Ishikawa (cell line): ENCODE measurements at regions not wholly inside any gene's neighbourhood (a gene's known extent, or its start where the extent isn't known, plus 50 kb on each side); places are given as distances from the start of the nearest gene placed in this dataset.

Experiments
- CEBPB ChIP-seq: IDR thresholded peaks from 2 replicates; pipeline ENCODE4 v1.6.1; 2012
- CREB1 ChIP-seq: IDR thresholded peaks from 2 replicates; pipeline ENCODE4 v1.6.1; 2012; ENCODE audit warnings: low read depth
- EGR1 ChIP-seq: IDR thresholded peaks from 2 replicates; pipeline ENCODE4 v1.6.1; 2012
- EP300 ChIP-seq: IDR thresholded peaks from 2 replicates; pipeline ENCODE4 v1.6.1; 2012; ENCODE audit warnings: borderline replicate concordance
- FOXM1 ChIP-seq: IDR thresholded peaks from 2 replicates; pipeline ENCODE4 v1.6.1; 2012; ENCODE audit warnings: low read depth, borderline replicate concordance
- NFIC ChIP-seq: IDR thresholded peaks from 2 replicates; pipeline ENCODE4 v1.6.1; 2012
- RAD21 ChIP-seq: IDR thresholded peaks from 2 replicates; pipeline ENCODE4 v1.6.1; 2012; ENCODE audit warnings: low read depth
- TAF1 ChIP-seq: IDR thresholded peaks from 2 replicates; pipeline ENCODE4 v1.6.1; 2012; ENCODE audit warnings: low read depth, mild to moderate bottlenecking
- TCF12 ChIP-seq: IDR thresholded peaks from 2 replicates; pipeline ENCODE4 v1.6.1; 2012; ENCODE audit warnings: low read depth
- TEAD4 ChIP-seq: IDR thresholded peaks from 2 replicates; pipeline ENCODE4 v1.6.1; 2012
- YY1 ChIP-seq: IDR thresholded peaks from 2 replicates; pipeline ENCODE4 v1.6.1; 2012; ENCODE audit warnings: low read depth
- ZBTB7A ChIP-seq: IDR thresholded peaks from 2 replicates; pipeline ENCODE4 v1.6.1; 2012; ENCODE audit warnings: low read depth
- TF ChIP-seq, protein P1 (sequence below): IDR thresholded peaks from 2 replicates; pipeline ENCODE4 v1.6.1; 2012
- TF ChIP-seq, protein P2 (sequence below): IDR thresholded peaks from 2 replicates; pipeline ENCODE4 v1.6.1; 2012; ENCODE audit warnings: low read depth, mild to moderate bottlenecking
- TF ChIP-seq, protein P3 (sequence below): IDR thresholded peaks from 2 replicates; pipeline ENCODE4 v1.6.1; 2012

DNA sequence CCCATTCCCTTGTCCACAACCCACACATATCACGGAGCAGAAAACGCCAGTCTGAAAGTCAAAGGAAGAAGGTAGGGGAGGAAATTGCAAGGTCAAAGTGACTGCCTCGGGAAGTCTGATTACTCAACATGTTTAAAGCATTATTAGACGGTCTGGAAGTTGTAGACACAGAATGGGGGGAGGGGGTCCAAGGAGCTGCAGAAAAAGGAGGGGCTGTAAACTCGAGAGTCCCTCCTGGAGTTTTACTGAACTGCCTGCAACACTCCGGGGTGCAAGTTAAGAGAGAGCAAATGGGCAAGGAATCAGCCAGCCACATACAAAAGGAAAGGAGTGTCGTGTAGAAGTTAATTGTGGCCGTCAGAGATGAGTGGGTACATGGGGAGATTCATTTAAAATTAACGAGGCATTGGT, 417.7 kb upstream of the JARID2 start:
- TF ChIP-seq FOXM1, result no peak
- TF ChIP-seq ZBTB7A, result no peak
- TF ChIP-seq, protein P1, sequence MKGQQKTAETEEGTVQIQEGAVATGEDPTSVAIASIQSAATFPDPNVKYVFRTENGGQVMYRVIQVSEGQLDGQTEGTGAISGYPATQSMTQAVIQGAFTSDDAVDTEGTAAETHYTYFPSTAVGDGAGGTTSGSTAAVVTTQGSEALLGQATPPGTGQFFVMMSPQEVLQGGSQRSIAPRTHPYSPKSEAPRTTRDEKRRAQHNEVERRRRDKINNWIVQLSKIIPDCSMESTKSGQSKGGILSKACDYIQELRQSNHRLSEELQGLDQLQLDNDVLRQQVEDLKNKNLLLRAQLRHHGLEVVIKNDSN, result no peak
- no peak for TF ChIP-seq RAD21
- TF ChIP-seq, protein P2, sequence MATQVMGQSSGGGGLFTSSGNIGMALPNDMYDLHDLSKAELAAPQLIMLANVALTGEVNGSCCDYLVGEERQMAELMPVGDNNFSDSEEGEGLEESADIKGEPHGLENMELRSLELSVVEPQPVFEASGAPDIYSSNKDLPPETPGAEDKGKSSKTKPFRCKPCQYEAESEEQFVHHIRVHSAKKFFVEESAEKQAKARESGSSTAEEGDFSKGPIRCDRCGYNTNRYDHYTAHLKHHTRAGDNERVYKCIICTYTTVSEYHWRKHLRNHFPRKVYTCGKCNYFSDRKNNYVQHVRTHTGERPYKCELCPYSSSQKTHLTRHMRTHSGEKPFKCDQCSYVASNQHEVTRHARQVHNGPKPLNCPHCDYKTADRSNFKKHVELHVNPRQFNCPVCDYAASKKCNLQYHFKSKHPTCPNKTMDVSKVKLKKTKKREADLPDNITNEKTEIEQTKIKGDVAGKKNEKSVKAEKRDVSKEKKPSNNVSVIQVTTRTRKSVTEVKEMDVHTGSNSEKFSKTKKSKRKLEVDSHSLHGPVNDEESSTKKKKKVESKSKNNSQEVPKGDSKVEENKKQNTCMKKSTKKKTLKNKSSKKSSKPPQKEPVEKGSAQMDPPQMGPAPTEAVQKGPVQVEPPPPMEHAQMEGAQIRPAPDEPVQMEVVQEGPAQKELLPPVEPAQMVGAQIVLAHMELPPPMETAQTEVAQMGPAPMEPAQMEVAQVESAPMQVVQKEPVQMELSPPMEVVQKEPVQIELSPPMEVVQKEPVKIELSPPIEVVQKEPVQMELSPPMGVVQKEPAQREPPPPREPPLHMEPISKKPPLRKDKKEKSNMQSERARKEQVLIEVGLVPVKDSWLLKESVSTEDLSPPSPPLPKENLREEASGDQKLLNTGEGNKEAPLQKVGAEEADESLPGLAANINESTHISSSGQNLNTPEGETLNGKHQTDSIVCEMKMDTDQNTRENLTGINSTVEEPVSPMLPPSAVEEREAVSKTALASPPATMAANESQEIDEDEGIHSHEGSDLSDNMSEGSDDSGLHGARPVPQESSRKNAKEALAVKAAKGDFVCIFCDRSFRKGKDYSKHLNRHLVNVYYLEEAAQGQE, result no peak
- TF ChIP-seq CEBPB, result no peak
- TF ChIP-seq EGR1, result no peak
- no peak for TF ChIP-seq TAF1
- TF ChIP-seq NFIC, result no peak
- no peak for TF ChIP-seq EP300
- no peak for TF ChIP-seq YY1

DNA sequence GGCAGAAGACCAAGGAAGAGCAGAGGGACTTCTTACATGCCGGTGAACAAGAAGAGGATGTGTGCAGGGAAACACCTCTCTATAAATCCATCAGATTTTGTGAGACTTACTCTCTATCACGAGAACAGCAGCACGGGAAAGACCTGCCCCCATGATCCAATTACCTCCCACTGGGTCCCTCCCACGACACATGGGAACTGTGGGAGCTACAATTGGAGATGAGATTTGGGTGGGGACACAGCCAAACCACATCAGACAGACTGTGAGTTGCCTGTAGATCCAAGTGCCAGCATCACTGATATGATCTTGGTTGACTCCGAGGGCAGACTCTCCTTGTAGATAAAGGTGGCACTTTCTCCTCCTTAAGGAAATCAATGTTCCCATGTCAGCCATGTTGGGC, 414.8 kb upstream of the JARID2 start:
- TF ChIP-seq, protein P3, sequence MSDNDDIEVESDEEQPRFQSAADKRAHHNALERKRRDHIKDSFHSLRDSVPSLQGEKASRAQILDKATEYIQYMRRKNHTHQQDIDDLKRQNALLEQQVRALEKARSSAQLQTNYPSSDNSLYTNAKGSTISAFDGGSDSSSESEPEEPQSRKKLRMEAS, result no peak
- TF ChIP-seq FOXM1 (no peak), CEBPB (no peak), CREB1 (no peak), ZBTB7A (no peak), EGR1 (no peak), EP300 (no peak), TAF1 (no peak), TCF12 (no peak), TEAD4 (no peak), NFIC (no peak), YY1 (no peak), RAD21 (no peak)
- TF ChIP-seq, protein P1, result no peak
- TF ChIP-seq, protein P2, result no peak

DNA sequence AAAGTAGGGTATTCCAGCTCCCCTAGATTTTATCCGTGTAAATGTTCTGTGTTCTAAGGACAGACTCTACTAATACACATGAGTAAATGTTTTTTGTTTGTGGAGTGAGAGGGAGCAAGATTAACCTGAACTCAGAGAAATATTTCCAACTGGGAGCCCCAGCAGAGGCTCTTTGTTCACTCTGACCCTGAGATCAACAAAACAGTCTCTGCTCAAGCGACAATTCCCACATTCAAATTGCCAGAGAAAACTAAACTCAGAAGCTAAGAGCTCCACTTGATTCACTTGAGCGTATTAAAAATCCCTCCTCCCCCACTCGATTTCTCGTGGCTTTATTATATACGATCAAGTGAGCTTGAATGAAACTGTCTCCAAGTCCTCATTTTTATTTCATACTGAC, 413.9 kb upstream of the JARID2 start:
- TF ChIP-seq CREB1 (no peak), CEBPB (no peak), YY1 (no peak), TEAD4 (no peak), TCF12 (no peak), EGR1 (no peak)

DNA sequence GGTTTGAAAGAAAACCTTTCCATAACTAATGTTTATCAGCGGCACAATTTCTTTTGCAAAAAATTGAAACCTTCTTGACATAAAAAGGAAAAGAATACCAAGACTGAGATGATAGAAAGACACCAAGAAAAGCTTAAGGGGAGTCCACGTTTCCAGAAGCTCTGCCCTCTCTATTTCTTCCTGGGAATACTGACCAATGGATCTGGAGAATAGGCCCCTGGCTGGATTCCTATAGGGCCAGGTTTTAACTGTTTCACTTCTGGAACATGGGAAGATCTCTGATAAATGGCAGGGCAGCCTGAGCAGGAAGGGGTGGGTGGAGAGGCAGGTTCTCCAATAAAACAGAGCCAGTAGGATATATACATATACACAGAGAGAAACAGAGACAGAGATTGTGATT, 413.4 kb upstream of the JARID2 start:
- TF ChIP-seq YY1 (no peak), NFIC (no peak), ZBTB7A (no peak), FOXM1 (no peak), RAD21 (no peak), EGR1 (no peak), TAF1 (no peak), CREB1 (no peak), TEAD4 (no peak), CEBPB (no peak), EP300 (no peak), TCF12 (no peak)
- TF ChIP-seq, protein P2, result no peak
- TF ChIP-seq, protein P3, result no peak
- TF ChIP-seq, protein P1, result no peak
